ENCODE measurements at regions not wholly inside any gene's neighbourhood (a gene's known extent, or its start where the extent isn't known, plus 50 kb on each side); places are given as distances from the start of the nearest gene placed in this dataset.

- DNase-seq (ENCODE audit: low read depth in 2 of 2), result peak in 1 of 2 donors; percentile 5
Measured at GRCh38 chr10:84029840-84030239, 109.5 kb upstream of the GHITM start.

DNA sequence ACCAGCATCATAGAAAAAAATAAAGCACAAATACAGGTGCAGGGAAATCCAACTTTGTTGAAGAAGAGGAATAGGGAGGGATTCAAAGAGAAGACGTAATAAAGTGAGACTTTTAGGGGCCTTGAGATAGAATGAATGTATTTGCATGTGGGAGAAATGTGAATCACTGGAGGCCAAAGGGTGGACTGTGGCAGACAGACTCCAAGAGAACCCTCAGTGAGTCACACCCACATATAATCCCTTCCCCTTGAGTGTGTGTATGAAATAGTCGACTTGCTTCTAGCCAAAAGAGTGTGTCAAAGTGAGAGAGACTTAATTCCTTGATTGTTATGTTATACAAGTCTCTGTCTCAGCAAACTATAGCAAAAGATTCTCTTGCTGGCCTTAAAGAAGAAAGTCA lies 101.3 kb upstream of the GHITM start:
- no peak for DNase-seq (ENCODE audit: low read depth in 2 of 2)

DNA sequence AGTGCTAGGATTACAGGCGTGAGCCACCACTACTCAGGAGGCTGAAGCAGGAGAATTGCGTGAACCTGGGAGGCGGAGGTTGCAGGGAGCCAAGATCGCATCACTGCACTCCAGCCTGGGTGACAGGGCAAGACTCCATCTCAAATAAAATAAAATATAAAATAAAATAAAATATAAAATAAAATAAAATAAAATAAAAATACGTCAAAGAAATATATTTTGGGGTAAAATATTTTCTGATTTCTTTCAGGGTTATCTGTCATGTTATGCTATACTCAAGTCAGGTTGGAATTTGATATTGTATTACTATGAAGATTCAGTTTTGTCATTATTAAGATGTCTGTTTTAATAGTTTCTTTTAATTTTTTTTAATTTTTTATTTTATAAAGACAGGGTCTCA lies 99.4 kb upstream of the GHITM start:
- DNase-seq (ENCODE audit: low read depth in 2 of 2), result no peak

DNA sequence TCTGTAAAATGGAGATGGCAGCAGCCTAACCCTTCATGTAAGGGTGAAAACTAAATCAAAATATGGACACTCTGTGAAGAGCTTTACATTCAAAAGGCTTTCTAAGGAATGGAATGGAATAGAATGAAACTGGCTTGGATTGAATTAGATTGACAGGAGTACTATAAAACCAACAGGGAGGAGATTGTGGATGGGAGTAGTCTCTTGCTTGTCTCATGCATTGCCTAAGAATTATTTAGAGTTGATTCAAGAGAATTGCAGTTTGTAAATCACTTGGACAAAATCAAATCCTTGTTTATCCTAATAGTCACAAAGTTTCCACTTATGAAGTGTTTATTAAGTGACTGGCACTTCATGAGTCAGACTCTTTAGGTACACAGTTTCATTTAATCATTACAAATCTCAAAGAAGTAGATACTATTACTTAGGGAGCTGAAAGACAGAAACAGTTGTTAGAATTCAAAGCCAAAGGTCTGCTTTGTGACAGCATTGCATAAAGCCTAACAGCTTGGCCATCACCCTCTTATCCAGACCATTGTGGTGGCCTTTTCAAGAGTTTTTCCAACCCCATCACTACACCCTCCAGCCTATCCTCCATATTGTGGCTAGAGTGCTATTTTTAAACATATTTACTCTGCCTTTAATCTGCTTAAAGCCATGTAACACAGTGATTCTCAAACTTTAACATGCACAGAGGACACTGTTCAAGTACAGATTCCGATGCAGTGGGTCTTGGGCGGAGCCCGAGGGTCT lies 91.9 kb upstream of the GHITM start:
- DNase-seq (ENCODE audit: low read depth in 2 of 2), result no peak

DNA sequence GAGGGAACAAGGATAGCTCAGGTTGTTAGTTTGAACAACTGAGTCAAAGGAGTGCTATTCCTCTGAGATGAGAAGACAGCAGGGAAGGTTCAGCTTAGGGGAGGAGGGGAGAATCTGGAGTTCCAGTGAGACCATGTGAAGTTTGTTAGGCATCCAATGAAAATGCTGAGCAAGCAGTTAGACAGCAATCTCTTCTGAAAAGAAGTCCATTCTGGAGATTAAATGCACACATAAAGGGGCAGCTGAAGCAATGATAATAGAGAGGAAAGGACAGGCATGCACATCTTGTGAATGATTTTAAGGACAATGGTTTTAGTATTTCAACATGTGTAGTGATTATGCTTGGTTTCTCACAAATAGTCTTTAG lies 89.7 kb upstream of the GHITM start:
- no peak for DNase-seq (ENCODE audit: low read depth in 2 of 2)

DNA sequence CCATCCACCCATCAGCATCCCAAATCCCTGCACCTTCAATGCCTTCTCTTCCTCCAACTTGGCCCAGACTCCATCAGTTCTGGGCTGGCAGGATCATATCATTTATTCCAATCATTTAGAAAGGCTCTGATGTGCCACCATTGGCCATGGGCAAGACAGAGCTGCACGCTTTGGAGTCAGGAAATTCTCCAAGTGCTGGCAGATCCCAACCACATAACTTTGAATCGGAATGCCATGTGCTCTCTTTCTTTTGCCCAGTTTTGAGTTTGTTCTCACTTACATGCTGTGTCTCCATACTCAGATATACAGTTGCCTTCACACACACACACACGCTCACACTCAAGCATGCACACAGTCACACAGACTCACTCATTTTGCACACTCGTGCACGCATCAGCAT lies 85.7 kb upstream of the GHITM start:
- no peak for DNase-seq (ENCODE audit: low read depth in 2 of 2)

DNA sequence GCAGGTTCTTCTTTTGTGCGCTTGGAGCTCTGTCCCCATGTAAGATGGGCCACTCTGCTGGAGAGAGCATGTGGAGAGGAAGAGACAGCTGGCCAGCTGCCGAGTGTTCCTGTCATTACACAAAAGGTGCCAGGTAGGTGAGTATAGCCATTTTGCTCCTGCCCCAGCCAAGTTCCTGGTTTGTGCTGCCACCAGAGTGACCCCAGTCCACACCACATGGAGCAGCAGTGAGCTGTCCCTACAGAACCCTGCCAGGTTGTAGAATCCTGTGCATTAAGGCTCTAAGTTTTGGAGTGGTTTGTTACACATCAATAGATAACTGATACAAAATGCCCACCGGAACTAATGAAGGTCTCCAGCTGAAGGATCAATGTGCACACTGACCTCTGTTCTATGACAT lies 84.6 kb upstream of the GHITM start:
- no peak for DNase-seq (ENCODE audit: low read depth in 2 of 2)

- no peak for DNase-seq (ENCODE audit: low read depth in 2 of 2)
Measured at GRCh38 chr10:84059526-84059925, 79.8 kb upstream of the GHITM start.

DNA sequence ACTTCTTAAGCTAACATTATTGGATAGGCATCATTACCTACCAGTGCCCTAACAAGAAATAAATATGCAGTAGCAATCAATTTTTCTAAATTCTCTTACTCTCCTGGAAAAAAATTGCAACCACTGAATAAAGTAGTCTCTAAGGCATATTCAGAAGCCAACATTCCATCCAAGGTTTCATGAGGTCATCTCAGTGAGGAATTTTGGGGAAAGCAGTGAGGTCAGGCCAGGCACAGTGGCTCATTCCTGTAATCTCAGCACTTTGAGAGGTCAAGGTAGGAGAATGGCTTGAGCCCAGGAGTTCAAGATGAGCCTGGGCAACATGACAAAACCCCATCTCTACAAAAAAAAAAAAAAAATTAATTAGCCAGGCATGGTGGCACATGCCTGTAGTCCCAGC lies 75.9 kb upstream of the GHITM start:
- no peak for DNase-seq (ENCODE audit: low read depth in 2 of 2)

- no peak for DNase-seq (ENCODE audit: low read depth in 2 of 2)
Measured at GRCh38 chr10:84065804-84066601, 73.3 kb upstream of the GHITM start.

DNA sequence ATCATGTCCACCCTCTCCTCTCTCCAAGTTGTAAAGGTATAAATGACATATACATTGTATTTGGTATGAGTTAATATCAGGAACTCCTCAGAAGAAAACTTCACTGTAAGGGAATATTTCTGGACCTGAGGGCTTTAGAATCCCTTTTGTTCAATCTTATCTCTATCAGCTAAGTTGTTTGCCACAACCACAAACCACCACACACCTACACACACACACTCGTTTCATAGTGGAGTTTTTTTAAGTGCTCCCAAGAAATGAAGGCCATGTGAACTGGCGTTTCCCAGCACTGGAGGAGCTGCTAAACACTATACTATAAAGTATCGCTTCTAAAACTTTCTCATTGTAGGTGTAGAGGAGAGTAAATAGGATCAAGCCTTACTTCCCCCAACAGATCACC lies 64.8 kb upstream of the GHITM start:
- DNase-seq (ENCODE audit: low read depth in 2 of 2), result no peak

GRCh38 chr10:84075226-84076046 lies 63.9 kb upstream of the GHITM start:
- DNase-seq (ENCODE audit: low read depth in 2 of 2), result no peak

- DNase-seq (ENCODE audit: low read depth in 2 of 2), result no peak
Measured at GRCh38 chr10:84076047-84076388, 63.3 kb upstream of the GHITM start.

GRCh38 chr10:84076540-84077195 lies 62.6 kb upstream of the GHITM start:
- DNase-seq (ENCODE audit: low read depth in 2 of 2), result no peak

DNA sequence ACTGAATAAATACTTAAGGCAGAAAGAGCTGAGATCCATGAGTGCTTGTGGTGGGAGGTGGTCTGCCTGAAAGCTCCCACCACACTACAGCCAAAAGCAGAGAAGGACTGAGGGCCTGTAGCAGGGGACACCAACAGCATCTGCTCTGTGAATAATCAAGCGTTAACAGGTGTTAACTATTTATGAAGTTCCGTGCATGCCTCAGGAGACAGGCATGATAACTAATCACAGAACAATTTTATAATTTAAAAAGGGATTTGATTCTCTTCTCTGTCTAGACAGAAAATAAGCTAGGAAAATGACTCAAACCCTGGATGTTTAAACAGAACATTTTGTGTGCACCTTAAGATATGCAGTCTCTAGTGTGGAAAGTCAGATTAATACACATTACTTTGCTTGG lies 61.5 kb upstream of the GHITM start:
- no peak for DNase-seq (ENCODE audit: low read depth in 2 of 2)

DNA sequence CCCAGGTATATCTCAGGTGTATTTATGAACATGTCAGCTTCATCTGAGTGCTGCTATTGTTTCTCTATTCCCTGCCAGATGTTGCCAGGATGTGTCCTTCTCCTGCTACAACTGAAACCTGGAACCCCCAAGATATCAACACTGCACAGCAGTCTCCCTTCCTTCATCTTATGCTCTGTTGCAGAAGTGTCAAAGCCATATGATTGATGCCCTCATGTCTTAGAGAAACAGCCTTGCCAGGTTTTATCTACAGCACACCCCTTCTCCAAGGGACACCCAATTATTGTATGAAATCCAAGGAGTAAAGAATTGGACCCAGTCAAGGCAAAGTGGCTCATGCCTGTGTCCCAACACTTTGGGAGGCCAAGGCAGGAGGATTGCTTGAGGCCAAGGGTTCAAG lies 60.5 kb upstream of the GHITM start:
- DNase-seq (ENCODE audit: low read depth in 2 of 2), result no peak

DNA sequence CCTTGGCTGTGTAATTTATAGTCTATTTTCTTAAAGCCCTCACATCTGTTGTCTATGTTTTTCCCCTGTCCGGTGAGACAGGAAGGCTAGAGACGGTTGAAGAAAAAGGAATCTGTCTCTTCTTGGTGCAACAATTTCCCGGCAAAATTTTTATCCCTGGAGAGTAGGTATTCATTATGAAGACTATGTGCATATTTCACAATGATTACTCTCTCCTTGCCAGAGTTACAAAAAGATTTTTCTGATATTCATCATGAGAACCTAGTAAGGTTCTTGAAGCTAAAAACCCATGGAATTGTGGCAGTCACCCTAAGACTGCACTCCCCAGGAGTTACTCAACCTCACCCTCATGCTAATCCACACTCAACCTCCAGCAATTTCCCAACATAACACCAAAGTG lies 55.0 kb upstream of the GHITM start:
- no peak for DNase-seq (ENCODE audit: low read depth in 2 of 2)

DNA sequence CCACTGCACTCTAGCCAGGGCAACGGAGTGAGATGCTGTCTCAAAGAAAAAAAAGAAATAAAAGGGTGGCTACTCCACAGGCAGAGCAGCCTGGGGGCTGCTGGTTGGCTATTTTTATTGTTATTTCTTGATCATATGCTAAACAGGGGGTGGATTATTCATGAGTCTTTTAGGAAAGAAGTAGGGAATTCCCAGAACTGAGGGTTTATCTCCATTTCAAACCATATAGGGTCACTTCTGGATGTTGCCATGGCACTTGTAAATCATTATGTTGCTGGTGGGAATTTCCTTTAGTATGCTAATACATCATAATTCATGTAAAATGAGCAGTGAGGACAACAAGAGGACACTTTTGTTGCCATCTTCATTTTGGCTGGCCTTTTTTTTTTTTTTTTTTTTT lies 52.1 kb upstream of the GHITM start:
- no peak for DNase-seq (ENCODE audit: low read depth in 2 of 2)

GRCh38 chr10:84088626-84089025 lies 50.7 kb upstream of the GHITM start:
- DNase-seq (ENCODE audit: low read depth in 2 of 2), result no peak

DNA sequence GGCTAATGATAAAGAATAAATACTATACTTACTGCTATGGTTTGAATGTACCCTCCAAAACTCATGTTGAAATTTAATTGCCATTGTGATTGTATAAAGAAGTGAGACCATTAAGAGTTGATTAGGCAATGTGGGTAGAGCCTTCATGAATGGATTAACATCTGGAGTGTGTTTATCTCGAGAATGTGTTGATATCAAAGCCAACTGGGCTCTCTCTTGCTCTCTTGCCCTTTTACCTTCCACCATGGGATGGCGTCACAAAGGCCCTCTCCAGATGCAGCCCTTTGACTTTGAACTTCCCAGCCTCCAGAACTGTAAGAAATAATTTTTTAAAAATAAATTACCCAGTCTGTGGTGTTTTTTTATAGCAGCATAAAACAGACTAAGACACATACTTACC lies 50.1 kb upstream of the GHITM start:
- no peak for DNase-seq (ENCODE audit: low read depth in 2 of 2)

Measured in dermis microvascular lymphatic vessel endothelial cell (primary cell).